NCI-H345 treated with DMSO at 0.1 percent for 48 hours (cell line): ENCODE measurements at regions not wholly inside any gene's neighbourhood (a gene's known extent, or its start where the extent isn't known, plus 50 kb on each side); places are given as distances from the start of the nearest gene placed in this dataset.
"Not testable (repeated sequence)": the region's sequence is repeated elsewhere in the genome, so short reads cannot be mapped to it uniquely, and the experiment has no call there.

Experiments used
- DNase-seq: peaks from one replicate; lab custom pipeline; 2025; ENCODE audit not compliant: unreplicated experiment; lab: John Stamatoyannopoulos, UW

GRCh38 chr7:149569726-149570422 lies 72.3 kb upstream of the ZNF746 start:
- no peak for DNase-seq

GRCh38 chr7:149569025-149569725 lies 71.6 kb upstream of the ZNF746 start:
- no peak for DNase-seq

GRCh38 chr7:149568218-149568617 lies 70.6 kb upstream of the ZNF746 start:
- no peak for DNase-seq

GRCh38 chr7:149566103-149566502 lies 68.5 kb upstream of the ZNF746 start:
- DNase-seq, result no peak

- DNase-seq, result no peak
Measured at GRCh38 chr7:149565096-149565382, 67.4 kb upstream of the ZNF746 start.

- DNase-seq, result no peak
Measured at GRCh38 chr7:149564340-149565095, 66.9 kb upstream of the ZNF746 start.

- DNase-seq, result no peak
Measured at GRCh38 chr7:149562602-149563001, 65.0 kb upstream of the ZNF746 start.

GRCh38 chr7:149561072-149561471 lies 63.5 kb upstream of the ZNF746 start:
- no peak for DNase-seq

- no peak for DNase-seq
Measured at GRCh38 chr7:149559711-149560110, 62.1 kb upstream of the ZNF746 start.

- DNase-seq, result no peak
Measured at GRCh38 chr7:149558149-149558861, 60.7 kb upstream of the ZNF746 start.

GRCh38 chr7:149556525-149556924 lies 58.9 kb upstream of the ZNF746 start:
- not testable (repeated sequence) for DNase-seq

GRCh38 chr7:149554821-149555220 lies 57.2 kb upstream of the ZNF746 start:
- not testable (repeated sequence) for DNase-seq

- DNase-seq, result not testable (repeated sequence)
Measured at GRCh38 chr7:149553991-149554390, 56.4 kb upstream of the ZNF746 start.

GRCh38 chr7:149552799-149553198 lies 55.2 kb upstream of the ZNF746 start:
- DNase-seq, result no peak
